ENCODE measurements at regions not wholly inside any gene's neighbourhood (a gene's known extent, or its start where the extent isn't known, plus 50 kb on each side); places are given as distances from the start of the nearest gene placed in this dataset.

GRCh38 chr12:73798523-73798922 is 739.1 kb upstream of the ATXN7L3B start:
- TF ChIP-seq REST (IDR thresholded peaks at IDR 0.05; ENCODE audit: low read depth) = no peak
- no peak for TF ChIP-seq TAF1 (IDR thresholded peaks at IDR 0.05; ENCODE audit: low read depth)
- no peak for TF ChIP-seq TEAD4 (IDR thresholded peaks at IDR 0.05)
- no peak for TF ChIP-seq ZBTB7A (IDR thresholded peaks at IDR 0.05; ENCODE audit: low read depth)
- no peak for TF ChIP-seq CEBPB (IDR thresholded peaks at IDR 0.05)
- TF ChIP-seq FOXM1 (IDR thresholded peaks at IDR 0.05; ENCODE audit: borderline replicate concordance, low read depth) = no peak
- no peak for TF ChIP-seq TCF12 (IDR thresholded peaks at IDR 0.05; ENCODE audit: low read depth)
- TF ChIP-seq CREB1 (IDR thresholded peaks at IDR 0.05; ENCODE audit: low read depth) = no peak

- TF ChIP-seq EGR1 (IDR thresholded peaks at IDR 0.05) (no peak), TCF12 (IDR thresholded peaks at IDR 0.05; ENCODE audit: low read depth) (no peak), TAF1 (IDR thresholded peaks at IDR 0.05; ENCODE audit: low read depth) (no peak), FOXM1 (IDR thresholded peaks at IDR 0.05; ENCODE audit: borderline replicate concordance, low read depth) (no peak)
Observed at GRCh38 chr12:73815072-73815645, 722.5 kb upstream of the ATXN7L3B start.

GRCh38 chr12:73817161-73817560 is 720.5 kb upstream of the ATXN7L3B start:
- TF ChIP-seq TAF1 (IDR thresholded peaks at IDR 0.05; ENCODE audit: low read depth) (no peak), YY1 (IDR thresholded peaks at IDR 0.05; ENCODE audit: low read depth) (no peak), USF1 (IDR thresholded peaks at IDR 0.05) (no peak), TEAD4 (IDR thresholded peaks at IDR 0.05) (no peak), MAX (IDR thresholded peaks at IDR 0.05) (no peak), CEBPB (IDR thresholded peaks at IDR 0.05) (no peak), FOXM1 (IDR thresholded peaks at IDR 0.05; ENCODE audit: borderline replicate concordance, low read depth) (no peak), REST (IDR thresholded peaks at IDR 0.05; ENCODE audit: low read depth) (no peak), EGR1 (IDR thresholded peaks at IDR 0.05) (no peak), RAD21 (IDR thresholded peaks at IDR 0.05; ENCODE audit: low read depth) (no peak), CREB1 (IDR thresholded peaks at IDR 0.05; ENCODE audit: low read depth) (no peak), ZBTB7A (IDR thresholded peaks at IDR 0.05; ENCODE audit: low read depth) (no peak), EP300 (IDR thresholded peaks at IDR 0.05; ENCODE audit: borderline replicate concordance) (no peak), NFIC (IDR thresholded peaks at IDR 0.05) (no peak), TCF12 (IDR thresholded peaks at IDR 0.05; ENCODE audit: low read depth) (no peak)

GRCh38 chr12:73833746-73834145 is 703.9 kb upstream of the ATXN7L3B start:
- TF ChIP-seq NFIC (IDR thresholded peaks at IDR 0.05) = no peak
- no peak for TF ChIP-seq MAX (IDR thresholded peaks at IDR 0.05)
- TF ChIP-seq REST (IDR thresholded peaks at IDR 0.05; ENCODE audit: low read depth) = no peak
- no peak for TF ChIP-seq FOXM1 (IDR thresholded peaks at IDR 0.05; ENCODE audit: borderline replicate concordance, low read depth)
- TF ChIP-seq TEAD4 (IDR thresholded peaks at IDR 0.05) = no peak
- no peak for TF ChIP-seq USF1 (IDR thresholded peaks at IDR 0.05)
- TF ChIP-seq TAF1 (IDR thresholded peaks at IDR 0.05; ENCODE audit: low read depth) = no peak
- TF ChIP-seq EP300 (IDR thresholded peaks at IDR 0.05; ENCODE audit: borderline replicate concordance) = no peak
- no peak for TF ChIP-seq YY1 (IDR thresholded peaks at IDR 0.05; ENCODE audit: low read depth)
- no peak for TF ChIP-seq ZBTB7A (IDR thresholded peaks at IDR 0.05; ENCODE audit: low read depth)
- TF ChIP-seq CREB1 (IDR thresholded peaks at IDR 0.05; ENCODE audit: low read depth) = no peak
- no peak for TF ChIP-seq TCF12 (IDR thresholded peaks at IDR 0.05; ENCODE audit: low read depth)
- TF ChIP-seq EGR1 (IDR thresholded peaks at IDR 0.05) = no peak
- no peak for TF ChIP-seq CEBPB (IDR thresholded peaks at IDR 0.05)
- no peak for TF ChIP-seq RAD21 (IDR thresholded peaks at IDR 0.05; ENCODE audit: low read depth)

Measured in Ishikawa (cell line).